ENCODE measurements at regions not wholly inside any gene's neighbourhood (a gene's known extent, or its start where the extent isn't known, plus 50 kb on each side); places are given as distances from the start of the nearest gene placed in this dataset.

DNA sequence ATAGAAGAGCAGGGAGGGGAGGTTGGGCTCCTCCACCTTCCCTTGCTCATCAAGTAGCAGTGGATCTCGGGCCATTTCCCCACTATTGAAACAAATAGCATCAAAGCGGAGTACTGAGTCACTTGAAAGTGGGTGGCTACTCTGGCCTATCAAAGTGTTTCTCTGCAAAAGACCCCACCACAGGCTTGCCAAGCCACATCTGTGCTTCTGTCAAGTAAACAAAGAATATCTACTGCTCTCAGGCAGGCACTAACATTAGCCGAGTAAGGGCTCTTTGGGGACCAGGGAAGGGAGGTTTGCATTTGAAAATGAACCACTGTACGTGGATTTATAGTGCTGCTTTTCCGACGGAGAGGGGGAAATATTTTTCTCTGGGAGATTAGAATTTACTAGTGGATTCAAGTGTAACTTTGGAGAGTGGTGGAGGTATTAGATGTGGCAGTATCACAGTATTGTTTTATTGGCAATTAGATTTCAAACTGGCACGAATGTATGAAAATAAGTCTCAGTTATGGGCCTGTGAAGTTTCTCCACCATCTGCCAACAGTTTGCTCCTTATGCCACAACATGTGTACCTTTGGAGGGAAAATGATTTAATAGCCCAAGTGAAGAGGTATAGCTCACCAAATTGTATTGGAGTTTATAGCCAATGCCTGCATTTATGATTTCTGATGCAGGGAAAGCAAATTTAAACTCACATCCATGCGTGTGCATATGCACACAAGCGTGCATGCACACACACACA, 97.5 kb downstream of the RPS24 start:
- TF ChIP-seq BHLHE40 (IDR thresholded peaks at IDR 0.05; ENCODE audit: borderline replicate concordance) = no peak
- no peak for TF ChIP-seq CTBP1 (IDR thresholded peaks at IDR 0.05; ENCODE audit: borderline replicate concordance)
- no peak for TF ChIP-seq ARNT (IDR thresholded peaks at IDR 0.05)
- TF ChIP-seq SP1 (IDR thresholded peaks at IDR 0.05) = no peak
- no peak for TF ChIP-seq FOXM1 (IDR thresholded peaks at IDR 0.05; ENCODE audit: borderline replicate concordance)
- TF ChIP-seq PKNOX1 (IDR thresholded peaks at IDR 0.05) = no peak
- TF ChIP-seq FOXK2 (IDR thresholded peaks at IDR 0.05) = no peak
- no peak for TF ChIP-seq SUZ12 (IDR thresholded peaks at IDR 0.05)
- TF ChIP-seq FOXA1 (IDR thresholded peaks at IDR 0.05) = no peak
- TF ChIP-seq ELF4 (IDR thresholded peaks at IDR 0.05) = no peak
- no peak for TF ChIP-seq HDGF (IDR thresholded peaks at IDR 0.05; ENCODE audit: borderline replicate concordance)
- no peak for TF ChIP-seq ZNF384 (IDR thresholded peaks at IDR 0.05)
- no peak for TF ChIP-seq TARDBP (IDR thresholded peaks at IDR 0.05)
- TF ChIP-seq NFRKB (IDR thresholded peaks at IDR 0.05) = no peak

Measured in HEK293T (cell line).